Thymus (tissue), 11 donors: ENCODE measurements at regions not wholly inside any gene's neighbourhood (a gene's known extent, or its start where the extent isn't known, plus 50 kb on each side); places are given as distances from the start of the nearest gene placed in this dataset.
A peak's percentile ranks its signal among the peaks of the same experiment; 100 is the strongest.

Experiments
- DNase-seq, 9 donors: peaks; one replicate each; pipeline ENCODE4 v3.0.0-alpha.2; 2013; ENCODE audit warnings: low spot score in 9 of 9, low read depth in 6 of 9, missing footprints in 1 of 9
- H3K27ac ChIP-seq, 2 donors: one replicate each; pipeline ENCODE4 v1.5.1; 2013; ENCODE audit warnings: control low read depth in 1 of 2, low read depth in 1 of 2, low read length in 1 of 2, mild to moderate bottlenecking in 1 of 2, moderate library complexity in 1 of 2
- H3K27me3 ChIP-seq, 2 donors: one replicate each; pipeline ENCODE4 v1.5.1; 2013; ENCODE audit warnings: low read length in 1 of 2; ENCODE audit not compliant: control insufficient read depth in 2 of 2, insufficient read depth in 1 of 2
- H3K36me3 ChIP-seq, 2 donors: one replicate each; pipeline ENCODE4 v1.5.1; 2013; ENCODE audit warnings: low read length in 1 of 2, mild to moderate bottlenecking in 1 of 2, moderate library complexity in 1 of 2; ENCODE audit not compliant: control insufficient read depth in 2 of 2, insufficient read depth in 2 of 2
- H3K4me1 ChIP-seq, 2 donors: one replicate each; pipeline ENCODE4 v1.5.1; 2013; ENCODE audit warnings: low read length in 2 of 2; ENCODE audit not compliant: control insufficient read depth in 2 of 2, insufficient read depth in 2 of 2
- H3K4me3 ChIP-seq, 2 donors: one replicate each; pipeline ENCODE4 v1.5.1; 2013; ENCODE audit warnings: low read length in 2 of 2, control low read depth in 1 of 2, mild to moderate bottlenecking in 1 of 2
- H3K9me3 ChIP-seq, 2 donors: one replicate each; pipeline ENCODE4 v1.5.1; 2013; ENCODE audit warnings: low read length in 1 of 2, mild to moderate bottlenecking in 1 of 2; ENCODE audit not compliant: control insufficient read depth in 2 of 2, insufficient read depth in 1 of 2
- WGBS: extraction: QIAGEN DNeasy Blood & Tissue Kit; methylation state at CpG from one replicate; pipeline ENCODE4 v1.1.7; 2013; 5-methylcytosine and 5-hydroxymethylcytosine counted together
- donor health status: healthy.

DNA sequence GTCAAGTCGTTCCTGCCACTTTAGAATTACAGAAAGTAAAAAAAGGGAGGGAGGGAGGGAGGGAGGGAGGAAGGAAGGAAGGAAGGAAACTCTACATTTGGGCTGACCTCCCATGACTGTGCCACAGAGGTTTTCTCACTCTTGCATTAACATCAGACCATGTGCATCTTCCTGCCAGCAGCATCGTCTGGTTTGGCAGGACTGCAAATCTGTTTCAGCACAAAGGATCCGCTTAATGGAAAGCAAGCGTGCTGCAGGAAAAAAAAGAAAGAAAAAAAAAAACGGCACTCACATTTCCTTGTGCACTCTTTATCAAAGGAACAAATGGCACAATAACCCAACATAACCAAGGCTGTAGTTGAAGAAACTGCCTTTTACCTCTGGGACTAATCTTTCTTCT is 148.8 kb upstream of the HES1 start:
- Histone ChIP-seq H3K9me3 (no peaks in the 10 kb centered on the region), H3K27me3 (no peaks in the 10 kb centered on the region), H3K4me1 (peaks cover 0 to 3% of the 10 kb centered on the region in 2 donors), H3K4me3 (no peak overlapping the region), H3K36me3 (no peaks in the 10 kb centered on the region), H3K27ac (no peak overlapping the region)
- no peak for DNase-seq
- WGBS, result 37% methylated on average over 5 of the region's 5 CpGs

DNA sequence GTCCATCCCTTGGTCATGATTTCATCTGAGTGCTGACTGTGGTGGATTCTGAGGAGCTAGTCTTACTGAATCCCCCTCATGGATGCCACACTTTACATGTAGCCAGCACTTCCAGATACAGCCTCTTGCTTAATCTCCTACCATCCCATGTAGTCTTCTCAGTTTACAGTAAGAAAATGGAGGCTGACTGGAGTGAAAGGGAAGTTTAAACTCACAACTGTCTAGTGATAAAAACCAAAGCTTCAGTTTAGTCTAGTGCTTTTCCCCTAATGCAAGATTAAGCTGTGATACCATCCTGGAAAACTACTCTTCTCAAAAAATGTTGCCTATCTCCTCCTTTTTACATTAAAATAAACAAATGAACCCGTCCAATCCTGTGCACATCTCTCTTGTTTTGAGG is 146.8 kb upstream of the HES1 start:
- no peaks in the 10 kb centered on the region for H3K36me3 ChIP-seq
- 98% methylated on average over 1 of the region's 1 CpG for WGBS
- no peak overlapping the region for H3K27ac ChIP-seq
- no peak for DNase-seq
- no peaks in the 10 kb centered on the region for H3K9me3 ChIP-seq
- no peaks in the 10 kb centered on the region for H3K27me3 ChIP-seq
- H3K4me3 ChIP-seq, result no peak overlapping the region
- H3K4me1 ChIP-seq, result peaks cover 0 to 3% of the 10 kb centered on the region in 2 donors

DNA sequence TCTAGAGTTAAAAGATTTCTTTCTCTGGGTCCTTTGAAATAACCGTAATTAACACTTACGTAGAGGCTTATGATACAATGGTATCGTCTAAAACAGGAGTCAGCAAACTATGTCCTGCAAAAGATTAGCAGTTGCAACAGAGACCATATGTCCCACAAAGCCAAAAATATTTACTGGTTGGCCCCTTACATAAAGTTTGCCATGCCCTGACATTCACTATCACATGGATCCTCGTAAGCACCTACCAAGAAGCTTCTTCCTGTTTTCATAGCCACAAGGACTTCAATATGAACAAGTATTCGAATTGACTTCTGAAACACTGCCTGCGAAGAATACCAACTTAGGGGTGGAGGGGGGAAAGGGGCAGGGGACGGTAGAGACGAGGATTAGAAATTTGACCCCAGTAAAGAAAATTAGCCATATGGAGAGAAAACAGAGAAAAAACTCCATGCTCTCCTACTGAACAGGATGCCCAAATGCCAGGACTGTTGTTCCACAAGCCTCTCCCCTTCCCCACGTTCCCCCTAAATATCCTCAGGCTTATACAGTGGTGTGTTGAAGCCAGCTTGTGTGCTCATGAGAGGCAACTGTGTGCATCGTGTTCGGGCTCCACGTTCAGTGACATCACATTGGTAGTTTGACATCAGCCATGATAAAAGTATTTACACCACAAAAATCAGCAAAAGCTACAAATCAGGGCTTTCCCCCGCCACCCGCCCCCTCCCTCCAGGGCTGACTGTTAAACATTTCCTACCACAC is 144.1 kb upstream of the HES1 start:
- no peak for DNase-seq
- Histone ChIP-seq H3K27ac (no peak overlapping the region), H3K4me1 (peaks cover 0 to 3% of the 10 kb centered on the region in 2 donors), H3K9me3 (no peaks in the 10 kb centered on the region), H3K27me3 (no peaks in the 10 kb centered on the region), H3K4me3 (no peak overlapping the region), H3K36me3 (no peaks in the 10 kb centered on the region)
- 87% methylated on average over 14 of the region's 14 CpGs for WGBS

DNA sequence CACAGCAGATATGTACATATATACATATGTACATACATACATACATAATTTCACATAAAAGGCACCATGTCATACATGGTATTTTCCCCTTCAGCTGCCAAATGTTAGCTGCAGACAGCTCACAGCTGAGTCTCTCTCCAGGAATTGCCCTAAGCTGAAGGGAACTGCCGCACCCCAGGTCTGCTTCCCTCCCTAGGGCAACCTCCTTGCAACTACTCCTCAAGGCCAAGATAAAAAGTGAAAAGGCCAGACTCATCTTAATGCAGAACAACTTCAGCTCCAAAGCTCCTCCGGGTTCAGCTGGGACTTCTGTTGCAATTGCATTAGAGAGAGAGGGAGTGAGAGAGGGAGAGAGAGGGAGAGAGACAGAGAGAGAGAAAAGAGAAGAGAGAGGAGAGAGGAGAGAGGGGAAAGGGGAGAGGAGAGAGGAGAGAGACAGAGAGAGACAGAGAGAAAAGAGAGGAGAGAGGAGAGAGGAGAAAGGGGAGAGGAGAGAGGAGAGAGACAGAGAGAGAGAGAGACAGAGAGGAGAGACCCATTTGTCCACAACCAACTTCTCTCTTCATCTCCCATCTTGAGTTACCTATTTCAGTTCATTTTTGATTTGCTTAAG is 143.4 kb upstream of the HES1 start:
- Histone ChIP-seq H3K27ac (no peak overlapping the region), H3K4me1 (no peaks in the 10 kb centered on the region), H3K36me3 (no peaks in the 10 kb centered on the region), H3K4me3 (no peak overlapping the region), H3K27me3 (no peaks in the 10 kb centered on the region), H3K9me3 (no peaks in the 10 kb centered on the region)
- DNase-seq, result no peak
- WGBS, result 93% methylated on average over 2 of the region's 2 CpGs

DNA sequence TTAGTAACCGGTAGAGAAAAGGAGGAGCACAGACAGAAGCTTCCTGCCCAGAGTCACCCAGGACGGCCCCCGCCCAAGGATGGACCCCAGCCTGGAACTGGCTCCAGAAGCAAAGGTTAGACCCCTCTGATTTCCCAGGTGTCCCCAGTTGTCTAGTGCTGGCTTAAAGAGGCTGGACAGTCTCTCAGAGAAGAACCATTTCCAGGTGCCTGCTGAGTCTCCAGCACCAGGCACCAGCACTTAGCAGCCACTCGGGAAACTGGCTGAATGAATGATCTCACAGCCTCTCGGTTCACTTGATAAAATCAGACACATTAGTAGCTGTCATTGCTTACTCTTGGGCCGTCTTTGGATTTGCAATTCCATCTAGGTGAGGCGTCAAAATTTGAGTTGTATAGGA is 139.7 kb upstream of the HES1 start:
- Histone ChIP-seq H3K9me3 (no peaks in the 10 kb centered on the region), H3K27ac (no peak overlapping the region), H3K36me3 (no peaks in the 10 kb centered on the region), H3K4me1 (peaks cover 0 to 4% of the 10 kb centered on the region in 2 donors), H3K4me3 (no peak overlapping the region), H3K27me3 (no peaks in the 10 kb centered on the region)
- DNase-seq, result no peak
- WGBS, result 92% methylated on average over 7 of the region's 7 CpGs

DNA sequence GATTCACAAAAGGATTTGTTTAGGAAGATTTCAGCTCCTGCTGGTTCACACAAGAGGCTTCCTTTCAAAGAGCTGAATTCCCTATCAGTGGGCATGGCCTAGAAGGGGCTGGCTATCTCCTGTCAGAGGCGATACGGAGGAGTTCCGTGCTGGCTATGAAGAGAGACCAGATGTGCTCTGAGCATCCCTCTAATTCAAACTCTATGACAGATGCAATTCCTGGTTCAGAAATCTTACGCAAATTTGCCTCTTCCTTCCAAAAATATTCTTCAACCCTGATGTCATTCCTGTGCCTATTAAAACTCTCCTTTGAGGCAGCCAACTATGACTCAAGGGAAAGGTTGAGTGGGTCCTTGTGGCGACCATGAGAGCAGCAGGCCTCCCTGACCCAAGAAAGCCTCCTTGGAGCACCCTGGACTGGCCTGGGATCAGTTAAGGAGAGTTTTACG is 139.3 kb upstream of the HES1 start:
- DNase-seq, result no peak
- Histone ChIP-seq H3K4me3 (no peak overlapping the region), H3K36me3 (no peaks in the 10 kb centered on the region), H3K27ac (no peak overlapping the region), H3K9me3 (no peaks in the 10 kb centered on the region), H3K4me1 (peaks cover 0 to 4% of the 10 kb centered on the region in 2 donors), H3K27me3 (peaks cover 0 to 1% of the 10 kb centered on the region in 2 donors)
- WGBS, result 94% methylated on average over 6 of the region's 6 CpGs

DNA sequence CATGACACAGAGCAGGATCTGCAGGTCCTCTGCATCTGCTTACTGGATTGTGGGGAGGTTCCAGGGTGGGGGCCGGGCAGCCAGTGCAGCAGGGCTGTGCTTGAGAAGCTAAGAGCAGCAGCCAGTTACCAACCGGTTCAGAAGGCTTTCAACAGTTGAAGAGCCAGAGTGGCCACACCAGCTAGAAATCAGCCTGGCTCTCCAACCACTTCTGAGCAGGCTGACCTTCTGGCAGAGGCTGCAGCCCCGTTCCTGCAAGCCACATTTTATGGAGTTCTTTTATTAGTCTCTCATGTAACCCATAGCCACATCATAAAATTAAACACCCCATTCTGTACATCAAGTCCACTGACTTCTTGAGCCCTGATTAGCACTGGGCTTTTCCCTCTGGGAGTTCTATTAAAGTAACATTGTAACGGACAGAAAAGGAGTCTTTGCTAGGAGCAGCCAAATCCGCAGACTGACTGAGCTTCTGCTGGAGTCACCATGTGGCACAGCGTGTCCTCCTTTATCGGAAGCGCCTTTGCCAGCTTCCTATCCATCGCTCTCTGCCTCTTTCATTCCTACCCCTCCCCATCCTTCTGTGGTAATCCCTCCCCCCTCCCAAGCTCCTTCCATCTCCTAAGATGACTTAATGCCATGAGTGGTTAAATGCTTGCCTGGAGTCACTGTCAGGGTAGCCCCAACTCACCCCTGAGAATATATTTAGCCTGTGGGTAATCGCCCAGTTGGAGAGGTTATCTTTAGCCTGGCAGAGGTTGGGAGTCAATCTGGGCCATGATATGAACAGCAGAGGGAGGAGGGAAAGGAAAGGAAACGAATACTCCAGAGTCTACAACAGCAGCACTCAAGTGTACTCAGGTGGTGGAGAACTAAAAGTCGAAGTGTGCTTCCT is 138.5 kb upstream of the HES1 start:
- Histone ChIP-seq H3K27me3 (peaks cover 4 to 9% of the 10 kb centered on the region in 2 donors), H3K4me3 (no peak overlapping the region), H3K9me3 (no peaks in the 10 kb centered on the region), H3K4me1 (peaks cover 0 to 4% of the 10 kb centered on the region in 2 donors), H3K27ac (no peak overlapping the region), H3K36me3 (no peaks in the 10 kb centered on the region)
- DNase-seq, result no peak
- WGBS, result 70% methylated on average over 12 of the region's 12 CpGs

DNA sequence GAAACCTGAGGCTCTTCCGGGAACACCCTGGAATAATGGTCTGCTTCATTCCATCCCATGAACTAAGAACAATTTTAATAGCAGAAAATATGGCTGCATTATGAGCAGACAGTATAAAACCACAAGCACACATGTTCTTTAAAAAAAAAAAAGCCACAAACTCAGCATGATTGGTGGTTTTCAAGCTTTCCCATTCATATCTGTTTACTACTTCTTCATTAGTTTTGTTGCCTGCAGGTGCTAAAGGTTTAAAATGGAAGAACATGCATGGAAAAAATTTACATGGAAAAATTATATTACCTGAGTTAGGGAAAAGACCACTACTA is 137.9 kb upstream of the HES1 start:
- no peaks in the 10 kb centered on the region for H3K9me3 ChIP-seq
- 28% methylated on average over 1 of the region's 1 CpG for WGBS
- H3K4me1 ChIP-seq, result peaks cover 3 to 7% of the 10 kb centered on the region in 2 donors
- H3K27ac ChIP-seq, result no peak overlapping the region
- H3K36me3 ChIP-seq, result no peaks in the 10 kb centered on the region
- no peak overlapping the region for H3K4me3 ChIP-seq
- peaks cover 5 to 15% of the 10 kb centered on the region in 2 donors for H3K27me3 ChIP-seq
- peak in 1 of 9 donors; percentile 16 for DNase-seq
